PC-3 (cell line): ENCODE measurements at regions not wholly inside any gene's neighbourhood (a gene's known extent, or its start where the extent isn't known, plus 50 kb on each side); places are given as distances from the start of the nearest gene placed in this dataset.
"Not testable (repeated sequence)": the region's sequence is repeated elsewhere in the genome, so short reads cannot be mapped to it uniquely, and the experiment has no call there.

ENCODE experiments used
- ATAC-seq: fragments of 200-7000 bp; cut with Tn5 transposase; 2 replicates; pipeline ENCODE4 v1.9.1; 2020; ENCODE audit warnings: mild to moderate bottlenecking, moderate library complexity
- BruUV-seq: library from RNA; stranded (reverse); fragments of 400-500 nt; replicated peaks from 2 replicates; lab custom pipeline; 2021; lab: Mats Ljungman, UMichigan
- CTCF ChIA-PET: fragments of 300-600 bp; sonication (Branson Sonifier 250); formaldehyde crosslinking; loops from one replicate; lab custom pipeline; 2022; ENCODE audit warnings: antibody characterized with exemption; lab: Charles Lee
- POLR2A ChIA-PET: fragments of 300-600 bp; sonication (Branson Sonifier 250); formaldehyde crosslinking; loops from one replicate; lab custom pipeline; 2022; ENCODE audit warnings: antibody characterized with exemption; ENCODE audit not compliant: unreplicated experiment; lab: Charles Lee
- DNase-seq: peaks from one replicate; pipeline ENCODE4 v3.0.0-alpha.2; 2015
- H2AFZ ChIP-seq: fragments of 300-600 bp; sonication (generic); 2 replicates; pipeline ENCODE4 v1.6.0; 2016; ENCODE audit warnings: antibody characterized with exemption, low read length
- H3F3A ChIP-seq: fragments of 300-600 bp; sonication (generic); one replicate; pipeline ENCODE4 v1.6.0; 2017; ENCODE audit warnings: antibody characterized with exemption, low read length, control low read depth, mild to moderate bottlenecking; ENCODE audit not compliant: unreplicated experiment
- H3K27ac ChIP-seq: fragments of 300-600 bp; sonication (generic); 2 replicates; pipeline ENCODE4 v1.5.1; 2016; ENCODE audit warnings: mild to moderate bottlenecking, low read length
- H3K27me3 ChIP-seq: fragments of 300-600 bp; sonication (generic); 2 replicates; pipeline ENCODE4 v1.6.1; 2016; ENCODE audit warnings: low read length, mixed read lengths
- H3K36me3 ChIP-seq: fragments of 300-600 bp; sonication (generic); 2 replicates; pipeline ENCODE4 v1.6.1; 2016; ENCODE audit warnings: low read depth, mixed run types, low read length, mixed read lengths
- H3K4me1 ChIP-seq: fragments of 300-600 bp; sonication (generic); 2 replicates; pipeline ENCODE4 v1.5.1; 2016; ENCODE audit warnings: low read length; ENCODE audit not compliant: insufficient read depth
- H3K4me2 ChIP-seq: fragments of 300-600 bp; sonication (generic); 2 replicates; pipeline ENCODE4 v1.6.0; 2016; ENCODE audit warnings: low read length
- H3K4me3 ChIP-seq: fragments of 300-600 bp; sonication (generic); 2 replicates; pipeline ENCODE4 v1.5.1; 2016; ENCODE audit warnings: mild to moderate bottlenecking, low read length, mixed read lengths
- H3K79me2 ChIP-seq: fragments of 300-600 bp; sonication (generic); 2 replicates; pipeline ENCODE4 v1.6.1; 2017; ENCODE audit warnings: low read length, mixed read lengths
- H3K9ac ChIP-seq: fragments of 300-600 bp; sonication (generic); 2 replicates; pipeline ENCODE4 v1.6.0; 2016; ENCODE audit warnings: mild to moderate bottlenecking, low read length
- H3K9me2 ChIP-seq: fragments of 300-600 bp; sonication (generic); replicated peaks from 2 replicates; pipeline ENCODE4 v1.6.1; 2016; ENCODE audit warnings: mixed run types, low read length, mixed read lengths
- H3K9me3 ChIP-seq: fragments of 300-600 bp; sonication (generic); 2 replicates; pipeline ENCODE4 v1.6.1; 2016; ENCODE audit warnings: low read length, mixed read lengths
- H4K20me1 ChIP-seq: fragments of 300-600 bp; sonication (generic); 2 replicates; pipeline ENCODE4 v1.6.1; 2016; ENCODE audit warnings: low read length, mixed read lengths
- EZH2 ChIP-seq: fragments of 300-600 bp; sonication (generic); IDR thresholded peaks from one replicate; pipeline ENCODE4 v1.6.1; 2017; ENCODE audit warnings: antibody characterized with exemption, mild to moderate bottlenecking, low read length; ENCODE audit not compliant: unreplicated experiment
- EZH2phosphoT487 ChIP-seq: fragments of 300-600 bp; sonication (generic); IDR thresholded peaks from 2 replicates; pipeline ENCODE4 v1.6.1; 2018; ENCODE audit warnings: mild to moderate bottlenecking, antibody characterized with exemption, low read length, borderline replicate concordance
- intact Hi-C: fragments of 100-400 bp; cut with micrococcal nuclease; formaldehyde crosslinking; loops from 2 replicates; pipeline ENCODE4 v1.9.0; 2023
- TF ChIP-seq, protein P1 (sequence below): fragments of 300-600 bp; sonication (generic); conservative IDR thresholded peaks from 2 replicates; pipeline ENCODE4 v1.5.1; 2017; ENCODE audit warnings: antibody characterized with exemption, low read depth, mild to moderate bottlenecking, low read length

DNA sequence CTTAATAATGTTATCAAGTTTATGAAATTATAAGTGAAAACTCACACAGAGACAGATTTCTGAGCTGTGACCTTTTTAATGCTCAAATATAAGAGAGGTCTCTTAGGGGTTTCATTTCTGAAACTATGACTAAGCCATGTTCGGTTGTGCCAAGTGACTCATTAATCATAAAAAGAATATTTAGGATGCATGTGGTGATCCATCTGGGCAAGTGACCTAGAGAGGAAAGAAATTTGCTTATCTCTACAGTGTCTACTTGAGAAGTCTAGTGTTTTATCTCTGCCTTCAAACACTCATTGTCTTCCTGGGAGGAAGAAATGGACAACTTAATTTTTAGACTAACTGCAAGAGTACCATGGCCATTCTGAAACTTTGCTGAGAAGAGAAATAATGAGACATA, 545.3 kb upstream of the GRID2 start:
- Histone ChIP-seq H3K27me3 (no peaks in the 10 kb centered on the region), H3K4me3 (no peak overlapping the region), H3K9me3 (no peaks in the 10 kb centered on the region), H3K4me2 (peak overlapping the region; percentile 59), H3K79me2 (no peaks in the 10 kb centered on the region), H3K27ac (peak overlapping the region; percentile 45; the same call in 1 of the 2 replicates), H2AFZ (no peak overlapping the region), H3K4me1 (peaks cover 20% of the 10 kb centered on the region), H3K36me3 (no peaks in the 10 kb centered on the region), H4K20me1 (no peaks in the 10 kb centered on the region), H3K9ac (no peak overlapping the region), H3K9me2 (no peaks in the 10 kb centered on the region), H3F3A (no peaks in the 10 kb centered on the region)
- POLR2A ChIA-PET: interaction anchor here (0.5 kb wide), 1 partner anchor 609 kb away, joined by 3 read pairs; no protein-coding TSS in a partner anchor
- intact Hi-C loops: no loop called here
- CTCF ChIA-PET: no interaction called here
- TF ChIP-seq EZH2: no peak
- no peak for TF ChIP-seq EZH2phosphoT487
- TF ChIP-seq, protein P1, sequence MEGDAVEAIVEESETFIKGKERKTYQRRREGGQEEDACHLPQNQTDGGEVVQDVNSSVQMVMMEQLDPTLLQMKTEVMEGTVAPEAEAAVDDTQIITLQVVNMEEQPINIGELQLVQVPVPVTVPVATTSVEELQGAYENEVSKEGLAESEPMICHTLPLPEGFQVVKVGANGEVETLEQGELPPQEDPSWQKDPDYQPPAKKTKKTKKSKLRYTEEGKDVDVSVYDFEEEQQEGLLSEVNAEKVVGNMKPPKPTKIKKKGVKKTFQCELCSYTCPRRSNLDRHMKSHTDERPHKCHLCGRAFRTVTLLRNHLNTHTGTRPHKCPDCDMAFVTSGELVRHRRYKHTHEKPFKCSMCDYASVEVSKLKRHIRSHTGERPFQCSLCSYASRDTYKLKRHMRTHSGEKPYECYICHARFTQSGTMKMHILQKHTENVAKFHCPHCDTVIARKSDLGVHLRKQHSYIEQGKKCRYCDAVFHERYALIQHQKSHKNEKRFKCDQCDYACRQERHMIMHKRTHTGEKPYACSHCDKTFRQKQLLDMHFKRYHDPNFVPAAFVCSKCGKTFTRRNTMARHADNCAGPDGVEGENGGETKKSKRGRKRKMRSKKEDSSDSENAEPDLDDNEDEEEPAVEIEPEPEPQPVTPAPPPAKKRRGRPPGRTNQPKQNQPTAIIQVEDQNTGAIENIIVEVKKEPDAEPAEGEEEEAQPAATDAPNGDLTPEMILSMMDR: no peak
- ATAC-seq: peak; percentile 85
- DNase-seq: peak; percentile 86
- no TSS peak for BruUV-seq

DNA sequence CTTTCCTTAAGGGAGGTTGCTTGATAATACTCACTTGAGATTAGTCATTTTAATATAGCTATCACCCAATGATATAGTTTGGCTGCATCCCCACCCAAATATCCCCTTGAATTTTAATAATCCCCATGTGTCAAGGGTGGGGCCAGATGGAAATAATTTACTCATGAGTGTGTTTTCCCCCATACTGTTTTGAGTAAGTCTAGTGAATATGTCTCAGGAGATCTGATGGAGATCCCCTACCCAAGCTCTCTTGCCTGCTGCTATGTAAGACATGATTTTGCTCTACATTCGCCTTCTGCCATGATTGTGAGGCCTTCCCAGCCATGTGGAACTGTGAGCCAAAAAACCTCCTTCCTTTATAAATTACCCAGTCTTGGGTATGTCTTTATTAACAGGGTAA, 539.7 kb upstream of the GRID2 start:
- peaks cover under 1% of the 10 kb centered on the region; the same call in 1 of the 2 replicates for H3K4me1 ChIP-seq
- DNase-seq: no peak
- H3K9ac ChIP-seq: no peak overlapping the region
- H3K4me3 ChIP-seq: no peak overlapping the region
- no peaks in the 10 kb centered on the region for H3F3A ChIP-seq
- H3K27ac ChIP-seq: no peak overlapping the region
- no peaks in the 10 kb centered on the region for H4K20me1 ChIP-seq
- no peaks in the 10 kb centered on the region for H3K79me2 ChIP-seq
- H3K27me3 ChIP-seq: no peaks in the 10 kb centered on the region
- ChIA-PET CTCF (no interaction called here), POLR2A (no interaction called here)
- H3K9me3 ChIP-seq: no peaks in the 10 kb centered on the region
- no TSS peak for BruUV-seq
- no peak for TF ChIP-seq EZH2
- TF ChIP-seq, protein P1: no peak
- no peak for TF ChIP-seq EZH2phosphoT487
- no peak overlapping the region for H3K4me2 ChIP-seq
- H3K36me3 ChIP-seq: no peaks in the 10 kb centered on the region
- no peak for ATAC-seq
- H3K9me2 ChIP-seq: no peaks in the 10 kb centered on the region
- intact Hi-C loops: no loop called here
- no peak overlapping the region for H2AFZ ChIP-seq

DNA sequence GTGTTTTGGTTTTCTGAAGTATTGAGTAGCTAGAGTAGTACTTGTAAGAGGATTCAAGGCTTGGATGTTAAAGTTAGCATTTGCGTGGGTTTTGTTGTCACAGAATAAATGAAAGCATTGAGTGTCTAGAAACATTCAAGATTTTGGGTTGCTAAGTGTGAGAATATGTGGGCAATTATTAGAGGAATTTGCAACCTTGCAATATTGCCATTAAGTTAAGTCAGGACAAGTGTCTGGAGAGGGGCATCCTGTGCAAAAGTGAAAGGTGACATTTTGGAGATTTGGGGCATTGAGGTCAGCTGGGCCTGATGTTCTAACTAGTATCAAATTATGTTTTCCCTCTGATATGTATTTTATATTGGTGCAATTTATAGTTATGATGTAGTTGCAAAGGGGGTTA, 533.9 kb upstream of the GRID2 start:
- no TSS peak for BruUV-seq
- Histone ChIP-seq H3K9me2 (no peaks in the 10 kb centered on the region), H4K20me1 (no peaks in the 10 kb centered on the region)

DNA sequence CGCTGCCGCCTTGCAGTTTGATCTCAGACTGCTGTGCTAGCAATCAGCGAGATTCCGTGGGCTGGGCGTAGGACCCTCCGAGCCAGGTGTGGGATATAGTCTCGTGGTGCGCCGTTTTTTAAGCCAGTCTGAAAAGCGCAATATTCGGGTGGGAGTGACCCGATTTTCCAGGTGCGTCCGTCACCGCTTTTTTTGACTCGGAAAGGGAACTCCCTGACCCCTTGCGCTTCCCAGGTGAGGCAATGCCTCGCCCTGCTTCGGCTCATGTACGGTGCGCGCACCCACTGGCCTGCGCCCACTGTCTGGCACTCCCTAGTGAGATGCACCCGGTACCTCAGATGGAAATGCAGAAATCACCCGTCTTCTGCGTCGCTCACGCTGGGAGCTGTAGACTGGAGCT, 512.1 kb upstream of the GRID2 start:
- H3K9ac ChIP-seq, H3K9me3 ChIP-seq, CTCF ChIA-PET, H3K9me2 ChIP-seq, H3K36me3 ChIP-seq, DNase-seq, H3K27ac ChIP-seq, H3F3A ChIP-seq, H2AFZ ChIP-seq, intact Hi-C loops, H3K27me3 ChIP-seq, BruUV-seq, H3K4me1 ChIP-seq, ATAC-seq, H3K4me2 ChIP-seq, H3K4me3 ChIP-seq, H3K79me2 ChIP-seq, POLR2A ChIA-PET, H4K20me1 ChIP-seq: not testable (repeated sequence)

More for the DNA sequence above, 533.9 kb upstream of the GRID2 start:
- Histone ChIP-seq H3K9ac (no peak overlapping the region), H3F3A (no peaks in the 10 kb centered on the region), H3K4me1 (no peaks in the 10 kb centered on the region), H3K4me2 (no peak overlapping the region), H3K4me3 (no peak overlapping the region), H3K9me3 (no peaks in the 10 kb centered on the region), H3K27me3 (no peaks in the 10 kb centered on the region), H3K79me2 (no peaks in the 10 kb centered on the region), H3K27ac (no peak overlapping the region), H2AFZ (no peak overlapping the region), H3K36me3 (no peaks in the 10 kb centered on the region)
- intact Hi-C loops: no loop called here
- ChIA-PET POLR2A (interaction anchor here (0.7 kb wide), 1 partner anchor 468 kb away, joined by 4 read pairs; no protein-coding TSS in a partner anchor), CTCF (no interaction called here)
- ATAC-seq (no peak), DNase-seq (no peak)
- no peak for TF ChIP-seq EZH2
- TF ChIP-seq, protein P1: no peak
- no peak for TF ChIP-seq EZH2phosphoT487
